Esophagus (tissue), 2 donors: ENCODE measurements at regions not wholly inside any gene's neighbourhood (a gene's known extent, or its start where the extent isn't known, plus 50 kb on each side); places are given as distances from the start of the nearest gene placed in this dataset.
A peak's percentile ranks its signal among the peaks of the same experiment; 100 is the strongest.

Experiments used
- H3K27ac ChIP-seq, 2 donors: one replicate each; pipeline ENCODE4 v1.5.1; 2013; ENCODE audit warnings: low read depth in 2 of 2, mild to moderate bottlenecking in 2 of 2, inconsistent platforms in 1 of 2, low read length in 1 of 2, moderate library complexity in 1 of 2
- H3K27me3 ChIP-seq, 2 donors: one replicate each; pipeline ENCODE4 v1.6.1; 2013; ENCODE audit warnings: low read length in 2 of 2, control low read depth in 1 of 2, mild to moderate bottlenecking in 1 of 2; ENCODE audit not compliant: insufficient read depth in 2 of 2, control insufficient read depth in 1 of 2
- H3K36me3 ChIP-seq, 2 donors: one replicate each; pipeline ENCODE4 v1.6.1; 2013; ENCODE audit warnings: low read length in 1 of 2; ENCODE audit not compliant: control insufficient read depth in 2 of 2, insufficient read depth in 2 of 2
- H3K4me1 ChIP-seq, 2 donors: one replicate each; pipeline ENCODE4 v1.6.1; 2013; ENCODE audit warnings: low read length in 1 of 2; ENCODE audit not compliant: control insufficient read depth in 2 of 2, insufficient read depth in 2 of 2
- H3K4me3 ChIP-seq, 2 donors: one replicate each; pipeline ENCODE4 v1.5.1; 2013; ENCODE audit warnings: low read length in 2 of 2, mild to moderate bottlenecking in 2 of 2, low read depth in 1 of 2, moderate library complexity in 1 of 2
- H3K9me3 ChIP-seq, 2 donors: one replicate each; pipeline ENCODE4 v1.6.1; 2013; ENCODE audit warnings: mild to moderate bottlenecking in 2 of 2, low read depth in 1 of 2, low read length in 1 of 2, moderate library complexity in 1 of 2; ENCODE audit not compliant: control insufficient read depth in 2 of 2, insufficient read depth in 1 of 2
- WGBS, 2 donors: extraction: QIAGEN DNeasy Blood & Tissue Kit; methylation state at CpG; one replicate each; pipeline ENCODE4 v1.1.7; 2013; 5-methylcytosine and 5-hydroxymethylcytosine counted together
- donor health status: healthy with polysubstance abuse.
- donor health status: Bipolar disorder and iron deficiency.

DNA sequence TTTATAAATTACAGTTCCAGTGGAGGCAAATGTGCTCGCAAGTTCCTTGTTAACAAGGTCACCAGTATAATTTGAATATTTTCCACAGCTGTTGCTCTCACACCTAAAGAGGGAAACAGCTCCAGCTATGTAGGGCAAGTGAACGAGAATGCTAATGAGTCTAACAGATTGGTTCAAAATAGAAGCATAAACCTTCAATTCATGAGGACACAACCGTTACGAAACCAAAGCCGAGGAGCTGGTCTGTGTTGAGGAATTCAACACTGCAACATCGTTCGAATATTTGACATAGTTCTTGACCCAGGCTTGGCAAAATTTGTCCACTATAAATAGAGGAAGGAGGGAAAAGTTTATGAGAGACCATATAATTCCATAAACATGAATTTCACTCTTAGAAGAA lies 161.3 kb downstream of the KLF6 start:
- Histone ChIP-seq H3K27me3 (no peaks in the 10 kb centered on the region), H3K4me3 (no peak overlapping the region), H3K4me1 (no peaks in the 10 kb centered on the region), H3K9me3 (no peaks in the 10 kb centered on the region), H3K36me3 (no peaks in the 10 kb centered on the region), H3K27ac (peak overlapping the region in 1 of 2 donors; percentile 45)
- 61 to 67% methylated on average over 7 of the region's 7 CpGs for WGBS, 2 donors

DNA sequence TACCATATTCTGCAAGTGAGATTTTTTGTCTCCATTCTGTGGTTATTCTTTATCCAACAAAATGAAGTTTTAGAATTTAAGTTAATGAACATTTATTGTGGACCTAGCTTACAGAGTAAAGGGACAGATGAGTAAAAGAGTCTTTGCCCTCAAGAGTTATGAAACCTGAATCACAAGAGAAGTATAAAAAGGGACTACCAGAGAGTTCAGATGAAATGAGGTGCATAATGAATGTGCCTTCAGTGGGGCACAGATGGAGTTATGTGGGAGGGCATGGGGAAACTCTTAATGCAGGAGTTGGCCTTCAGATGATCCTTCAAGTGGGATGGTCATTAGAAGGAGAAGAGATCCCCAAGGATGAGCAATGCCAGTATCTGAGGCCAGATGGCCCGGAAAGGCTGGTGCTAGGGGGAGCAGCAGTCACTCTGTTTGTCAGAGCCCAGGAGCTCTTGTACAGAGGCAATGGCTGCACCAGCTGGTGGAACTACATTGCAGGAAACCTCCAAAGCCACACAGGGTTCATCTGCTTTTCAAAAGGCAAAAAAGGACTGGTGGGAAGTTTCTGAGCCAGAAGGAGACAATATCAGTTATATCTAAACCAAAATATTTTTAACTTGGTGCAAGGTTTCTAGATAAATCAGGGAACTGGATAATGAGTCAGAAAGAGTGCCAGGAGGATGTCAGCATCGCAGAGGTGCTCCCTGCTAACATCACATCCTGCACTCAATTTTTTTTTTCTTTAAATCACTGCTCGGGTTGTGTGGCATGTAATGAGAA lies 162.0 kb downstream of the KLF6 start:
- 66 to 72% methylated on average over 3 of the region's 3 CpGs for WGBS, 2 donors
- Histone ChIP-seq H3K27ac (peak overlapping the region in 1 of 2 donors; percentile 3), H3K27me3 (no peaks in the 10 kb centered on the region), H3K9me3 (no peaks in the 10 kb centered on the region), H3K4me3 (no peak overlapping the region), H3K4me1 (no peaks in the 10 kb centered on the region), H3K36me3 (no peaks in the 10 kb centered on the region)

DNA sequence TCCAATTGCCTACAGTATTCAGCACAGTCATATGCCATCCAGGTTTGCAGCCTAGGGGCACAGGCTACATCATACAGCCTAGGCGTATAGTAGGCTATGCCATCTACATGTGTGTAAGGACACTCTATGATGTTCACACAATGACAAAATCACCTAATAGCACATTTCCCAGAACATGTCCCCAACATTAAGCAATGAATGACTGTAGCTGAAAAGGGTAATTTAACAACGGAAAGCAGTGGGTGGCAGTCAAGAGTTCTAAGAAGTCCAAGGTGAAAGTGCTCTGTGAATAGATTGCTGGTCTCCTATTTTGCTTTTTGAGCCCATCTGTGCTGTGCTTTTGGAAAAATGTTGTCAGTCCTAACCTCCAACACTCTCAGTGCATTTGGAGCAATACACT lies 162.6 kb downstream of the KLF6 start:
- Histone ChIP-seq H3K36me3 (no peaks in the 10 kb centered on the region), H3K27me3 (no peaks in the 10 kb centered on the region), H3K9me3 (no peaks in the 10 kb centered on the region), H3K27ac (no peak overlapping the region), H3K4me3 (no peak overlapping the region), H3K4me1 (no peaks in the 10 kb centered on the region)
- WGBS, 2 donors, result 75 to 90% methylated on average over 2 of the region's 2 CpGs

DNA sequence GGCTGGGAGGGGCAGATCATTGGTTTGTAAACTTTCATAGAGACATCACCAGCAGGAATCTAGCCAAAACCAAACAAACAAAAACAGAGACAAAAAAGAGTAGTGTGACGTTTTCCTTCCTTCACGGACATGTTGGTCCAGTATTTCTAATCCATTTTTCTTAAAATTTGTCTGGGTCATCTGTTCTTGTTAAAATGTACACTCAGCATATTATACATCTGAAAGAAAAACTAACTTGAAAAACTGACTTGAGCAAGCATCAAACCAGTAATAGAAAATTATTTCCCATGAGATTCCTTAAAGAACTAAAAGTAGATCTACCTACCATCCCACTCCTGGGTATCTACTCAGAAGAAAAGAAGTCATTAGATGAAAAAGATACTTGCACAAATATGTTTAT lies 164.2 kb downstream of the KLF6 start:
- Histone ChIP-seq H3K36me3 (no peaks in the 10 kb centered on the region), H3K27me3 (no peaks in the 10 kb centered on the region), H3K4me3 (no peak overlapping the region), H3K9me3 (no peaks in the 10 kb centered on the region), H3K4me1 (no peaks in the 10 kb centered on the region), H3K27ac (no peak overlapping the region)
- 62 to 81% methylated on average over 2 of the region's 2 CpGs for WGBS, 2 donors

DNA sequence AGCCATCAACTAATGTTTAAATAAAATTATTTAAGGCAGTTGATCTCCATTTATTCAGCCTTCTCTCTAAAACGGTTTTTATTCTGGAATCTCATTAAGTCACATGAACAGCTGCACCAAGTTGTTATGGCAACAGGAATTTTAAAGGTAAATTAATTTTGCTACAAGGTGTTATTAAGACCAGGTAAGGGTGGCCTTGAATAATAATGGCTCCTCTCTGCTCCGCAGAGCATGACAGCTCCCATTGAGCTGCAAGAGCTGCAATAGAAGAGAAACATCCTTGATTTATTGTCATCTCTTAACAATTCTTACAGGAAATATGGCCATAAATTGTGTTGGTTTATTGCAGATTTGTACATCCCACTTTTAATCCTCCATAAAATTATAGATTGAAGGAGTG lies 165.8 kb downstream of the KLF6 start:
- WGBS, 2 donors, result 60 to 79% methylated on average over 2 of the region's 2 CpGs
- Histone ChIP-seq H3K4me3 (no peak overlapping the region), H3K27ac (no peak overlapping the region), H3K36me3 (no peaks in the 10 kb centered on the region), H3K9me3 (no peaks in the 10 kb centered on the region), H3K27me3 (no peaks in the 10 kb centered on the region), H3K4me1 (no peaks in the 10 kb centered on the region)

DNA sequence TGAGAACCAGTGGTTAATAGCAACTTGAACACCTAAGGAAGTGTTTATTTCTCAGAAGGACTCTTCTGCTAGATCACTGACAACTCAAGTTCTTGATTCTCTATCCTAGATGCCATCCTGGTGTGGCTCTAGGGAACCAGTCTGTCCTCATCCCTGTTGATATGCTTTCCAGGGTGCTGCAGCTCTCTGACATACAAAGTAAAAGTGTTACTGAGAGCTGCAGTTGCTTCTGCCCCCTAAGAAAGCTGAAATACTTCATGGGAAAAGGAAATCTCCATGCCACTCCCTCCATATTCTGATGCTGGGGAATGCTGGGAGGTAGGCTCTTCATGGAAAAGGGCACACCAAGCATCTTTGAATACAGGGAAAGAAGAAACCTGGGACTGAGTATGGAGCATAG lies 168.1 kb downstream of the KLF6 start:
- H3K4me3 ChIP-seq, result no peak overlapping the region
- no peaks in the 10 kb centered on the region for H3K36me3 ChIP-seq
- H3K27ac ChIP-seq, result no peak overlapping the region
- H3K9me3 ChIP-seq, result no peaks in the 10 kb centered on the region
- no peaks in the 10 kb centered on the region for H3K27me3 ChIP-seq
- H3K4me1 ChIP-seq, result no peaks in the 10 kb centered on the region

DNA sequence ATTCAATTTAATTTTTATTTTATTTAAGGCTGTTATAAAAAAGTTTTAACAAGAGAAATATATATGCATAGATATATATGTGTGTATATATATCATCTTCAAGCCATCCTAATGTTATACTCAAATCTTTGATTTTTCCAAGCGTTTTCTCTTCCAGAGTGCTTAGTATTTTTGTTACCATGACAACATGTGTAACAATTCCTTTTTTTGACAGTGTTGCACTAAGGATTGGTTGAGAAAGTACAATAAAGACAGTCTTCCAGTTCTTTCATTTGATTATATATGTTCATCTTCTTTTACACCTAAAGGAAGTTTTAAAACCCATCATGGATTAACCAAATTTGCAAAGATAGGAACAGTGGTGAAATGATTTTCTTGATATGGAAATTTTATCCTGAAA lies 171.7 kb downstream of the KLF6 start:
- no peaks in the 10 kb centered on the region for H3K4me1 ChIP-seq
- no peaks in the 10 kb centered on the region for H3K9me3 ChIP-seq
- H3K27me3 ChIP-seq, result no peaks in the 10 kb centered on the region
- no peaks in the 10 kb centered on the region for H3K36me3 ChIP-seq
- H3K27ac ChIP-seq, result no peak overlapping the region
- 68% methylated on average over 1 of the region's 1 CpG for WGBS, 2 donors
- H3K4me3 ChIP-seq, result no peak overlapping the region

DNA sequence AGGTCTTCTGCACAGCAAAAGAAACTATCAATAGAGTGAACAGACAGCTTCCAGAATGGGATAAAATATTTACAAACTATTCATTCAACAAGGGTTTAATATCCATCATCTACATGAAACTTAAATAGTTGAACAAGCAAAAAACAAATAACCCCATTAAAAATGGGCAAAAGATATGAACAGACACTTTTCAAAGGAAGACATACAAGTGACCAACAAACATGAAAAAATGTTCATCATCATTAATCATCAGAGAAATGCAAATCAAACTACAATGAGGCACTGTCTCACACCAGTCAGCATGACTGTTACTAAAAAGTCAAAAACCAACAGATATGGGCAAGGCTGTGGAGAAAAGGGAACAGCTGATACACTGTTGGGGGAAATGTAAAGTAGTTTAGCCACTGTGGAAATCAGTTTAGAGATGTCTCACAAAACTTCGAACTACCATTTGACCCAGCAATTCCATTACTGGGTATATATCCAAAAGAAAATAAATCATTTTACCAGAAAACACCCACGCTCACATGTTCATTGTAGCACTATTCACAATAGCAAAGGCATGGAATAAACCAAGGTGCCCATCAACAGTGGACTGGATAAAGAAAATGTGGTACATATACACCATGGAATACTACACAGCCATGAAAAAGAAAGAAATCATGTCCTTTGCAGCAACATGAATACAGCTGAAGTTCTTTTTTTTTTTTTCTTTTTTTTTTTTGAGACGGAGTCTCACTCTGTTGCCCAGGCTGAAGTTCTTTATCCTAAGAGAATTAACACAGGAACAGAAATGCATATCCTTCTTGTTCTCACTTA lies 172.6 kb downstream of the KLF6 start:
- Histone ChIP-seq H3K36me3 (no peaks in the 10 kb centered on the region), H3K27ac (no peak overlapping the region), H3K9me3 (peaks cover under 1 to 1% of the 10 kb centered on the region in 2 donors), H3K27me3 (no peaks in the 10 kb centered on the region), H3K4me1 (no peaks in the 10 kb centered on the region), H3K4me3 (no peak overlapping the region)
- 95 to 97% methylated on average over 3 of the region's 3 CpGs for WGBS, 2 donors

DNA sequence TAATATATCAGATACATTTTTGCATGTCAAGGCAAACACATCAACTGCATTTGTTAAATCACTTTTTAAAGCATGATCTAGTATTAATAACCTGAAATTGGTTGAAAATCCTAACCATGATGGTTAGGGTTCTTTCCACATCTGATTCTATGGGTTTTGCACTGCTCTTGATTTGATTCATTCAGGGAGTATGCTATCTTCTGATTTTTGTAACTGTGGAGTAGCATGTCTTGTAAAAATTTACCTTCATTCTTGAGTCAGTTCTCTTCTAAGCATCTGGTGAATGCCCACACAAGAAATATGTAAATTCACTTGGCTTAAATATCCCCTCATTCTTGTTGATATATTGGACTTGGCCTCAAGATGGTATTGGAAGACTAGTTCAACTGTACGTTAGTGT lies 178.7 kb downstream of the KLF6 start:
- H3K4me3 ChIP-seq, result no peak overlapping the region
- H3K9me3 ChIP-seq, result peaks cover 4 to 5% of the 10 kb centered on the region in 2 donors
- H3K27ac ChIP-seq, result no peak overlapping the region
- 87 to 90% methylated on average over 1 of the region's 1 CpG for WGBS, 2 donors
- no peaks in the 10 kb centered on the region for H3K36me3 ChIP-seq
- no peaks in the 10 kb centered on the region for H3K4me1 ChIP-seq
- no peaks in the 10 kb centered on the region for H3K27me3 ChIP-seq

DNA sequence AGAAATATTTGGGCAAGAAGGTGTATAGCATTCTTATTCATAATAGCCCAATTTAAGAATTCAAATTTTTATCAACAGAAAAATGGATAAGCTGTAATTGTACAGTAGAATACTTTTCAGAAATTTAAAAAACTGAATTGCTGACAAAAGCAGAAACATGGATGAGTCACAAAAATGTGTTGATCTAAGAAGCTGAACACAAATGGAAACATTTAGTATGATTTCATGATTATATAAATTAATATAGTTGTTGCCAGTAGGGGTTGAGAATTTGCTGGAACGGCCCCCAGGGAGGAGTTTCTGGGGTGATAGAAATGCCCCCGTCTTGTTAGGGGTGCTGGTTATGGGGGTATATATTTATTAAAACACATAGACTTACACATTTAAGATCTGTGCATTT lies 179.1 kb downstream of the KLF6 start:
- H3K36me3 ChIP-seq, result no peaks in the 10 kb centered on the region
- H3K4me1 ChIP-seq, result no peaks in the 10 kb centered on the region
- no peak overlapping the region for H3K27ac ChIP-seq
- peaks cover 4 to 5% of the 10 kb centered on the region in 2 donors for H3K9me3 ChIP-seq
- no peaks in the 10 kb centered on the region for H3K27me3 ChIP-seq
- no peak overlapping the region for H3K4me3 ChIP-seq
- WGBS, 2 donors, result 78 to 85% methylated on average over 2 of the region's 2 CpGs
